ENCODE measurements at regions not wholly inside any gene's neighbourhood (a gene's known extent, or its start where the extent isn't known, plus 50 kb on each side); places are given as distances from the start of the nearest gene placed in this dataset.

GRCh38 chr20:57106030-57106682 lies 160.3 kb downstream of the BMP7 start:
- POLR2A ChIA-PET: no interaction called here
- CTCF ChIA-PET: no interaction called here

DNA sequence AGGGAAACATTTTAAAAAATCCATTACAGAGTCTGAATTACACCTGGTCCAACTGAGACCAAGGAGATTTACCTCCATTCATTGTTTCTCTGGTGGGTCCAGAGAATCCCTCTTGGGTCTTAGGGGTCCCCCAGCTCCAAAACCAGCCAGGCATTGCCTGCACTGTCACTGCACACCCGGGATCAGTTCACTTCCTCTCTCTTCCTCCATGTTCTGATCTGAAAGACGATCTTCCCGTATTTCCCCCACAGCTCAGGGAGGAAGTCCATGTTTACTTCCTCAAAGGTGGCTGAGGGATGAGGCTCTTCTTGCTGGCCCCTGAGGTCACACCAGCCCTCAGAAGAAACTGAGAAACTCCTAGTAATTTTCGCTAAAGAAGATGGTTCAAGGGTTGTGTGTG lies 159.7 kb downstream of the BMP7 start:
- CTCF ChIA-PET: no interaction called here

More at GRCh38 chr20:57106030-57106682, 160.3 kb downstream of the BMP7 start:
- TF ChIP-seq L3MBTL2 (conservative IDR thresholded peaks at IDR 0.05) (no peak), CTBP1 (IDR thresholded peaks at IDR 0.05; ENCODE audit: borderline replicate concordance) (no peak), FOXK2 (IDR thresholded peaks at IDR 0.05) (no peak), NFRKB (IDR thresholded peaks at IDR 0.05) (no peak), ARNT (IDR thresholded peaks at IDR 0.05) (no peak), BHLHE40 (IDR thresholded peaks at IDR 0.05; ENCODE audit: borderline replicate concordance) (no peak), HDGF (IDR thresholded peaks at IDR 0.05; ENCODE audit: borderline replicate concordance) (no peak), ZNF384 (IDR thresholded peaks at IDR 0.05) (no peak), SUZ12 (IDR thresholded peaks at IDR 0.05) (no peak), TARDBP (IDR thresholded peaks at IDR 0.05) (no peak), FOXM1 (IDR thresholded peaks at IDR 0.05; ENCODE audit: borderline replicate concordance) (no peak), SP1 (IDR thresholded peaks at IDR 0.05) (no peak)
- TF ChIP-seq, protein P1, sequence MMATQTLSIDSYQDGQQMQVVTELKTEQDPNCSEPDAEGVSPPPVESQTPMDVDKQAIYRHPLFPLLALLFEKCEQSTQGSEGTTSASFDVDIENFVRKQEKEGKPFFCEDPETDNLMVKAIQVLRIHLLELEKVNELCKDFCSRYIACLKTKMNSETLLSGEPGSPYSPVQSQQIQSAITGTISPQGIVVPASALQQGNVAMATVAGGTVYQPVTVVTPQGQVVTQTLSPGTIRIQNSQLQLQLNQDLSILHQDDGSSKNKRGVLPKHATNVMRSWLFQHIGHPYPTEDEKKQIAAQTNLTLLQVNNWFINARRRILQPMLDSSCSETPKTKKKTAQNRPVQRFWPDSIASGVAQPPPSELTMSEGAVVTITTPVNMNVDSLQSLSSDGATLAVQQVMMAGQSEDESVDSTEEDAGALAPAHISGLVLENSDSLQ (IDR thresholded peaks at IDR 0.05): no peak
- peak; percentile 56 for DNase-seq (ENCODE audit: extremely low spot score)

DNA sequence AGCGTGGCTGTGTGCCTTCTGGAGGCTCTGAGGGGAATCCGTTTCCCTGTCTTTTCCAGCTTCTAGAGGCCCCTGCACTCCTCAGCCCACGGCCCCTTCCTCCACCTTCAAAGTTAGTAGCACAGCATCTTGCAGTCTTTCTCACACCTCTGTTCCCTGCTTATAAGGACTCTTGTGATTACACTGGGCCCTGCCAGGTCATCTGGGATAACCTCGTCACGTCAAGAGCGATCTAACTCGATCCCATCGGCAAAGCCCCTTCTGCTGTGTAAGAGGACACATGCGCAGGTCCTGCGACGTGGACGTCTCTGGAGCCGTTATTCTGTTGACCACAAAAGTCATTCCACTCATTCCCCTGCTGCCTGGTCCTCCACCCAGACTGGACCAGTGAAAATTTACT lies 159.2 kb downstream of the BMP7 start:
- CTCF ChIA-PET: no interaction called here
- DNase-seq (ENCODE audit: extremely low spot score): no peak
- POLR2A ChIA-PET: no interaction called here
- TF ChIP-seq, protein P1 (IDR thresholded peaks at IDR 0.05): no peak
- no peak for TF ChIP-seq HDGF (IDR thresholded peaks at IDR 0.05; ENCODE audit: borderline replicate concordance)
- TF ChIP-seq FOXK2 (IDR thresholded peaks at IDR 0.05): no peak
- TF ChIP-seq ELF4 (IDR thresholded peaks at IDR 0.05): no peak
- no peak for TF ChIP-seq FOXM1 (IDR thresholded peaks at IDR 0.05; ENCODE audit: borderline replicate concordance)
- no peak for TF ChIP-seq L3MBTL2 (conservative IDR thresholded peaks at IDR 0.05)
- TF ChIP-seq FOXA1 (IDR thresholded peaks at IDR 0.05): no peak
- no peak for TF ChIP-seq TARDBP (IDR thresholded peaks at IDR 0.05)
- TF ChIP-seq ZNF384 (IDR thresholded peaks at IDR 0.05): no peak
- no peak for TF ChIP-seq LEF1 (IDR thresholded peaks at IDR 0.05; ENCODE audit: borderline replicate concordance)
- no peak for TF ChIP-seq BHLHE40 (IDR thresholded peaks at IDR 0.05; ENCODE audit: borderline replicate concordance)
- no peak for TF ChIP-seq CTBP1 (IDR thresholded peaks at IDR 0.05; ENCODE audit: borderline replicate concordance)
- no peak for TF ChIP-seq SUZ12 (IDR thresholded peaks at IDR 0.05)

More for the DNA sequence above, 159.7 kb downstream of the BMP7 start:
- POLR2A ChIA-PET: no interaction called here
- no peak for TF ChIP-seq BHLHE40 (IDR thresholded peaks at IDR 0.05; ENCODE audit: borderline replicate concordance)
- no peak for TF ChIP-seq L3MBTL2 (conservative IDR thresholded peaks at IDR 0.05)
- no peak for TF ChIP-seq FOXM1 (IDR thresholded peaks at IDR 0.05; ENCODE audit: borderline replicate concordance)
- no peak for TF ChIP-seq ARNT (IDR thresholded peaks at IDR 0.05)
- TF ChIP-seq, protein P1 (IDR thresholded peaks at IDR 0.05): no peak
- no peak for TF ChIP-seq LEF1 (IDR thresholded peaks at IDR 0.05; ENCODE audit: borderline replicate concordance)
- TF ChIP-seq FOXK2 (IDR thresholded peaks at IDR 0.05): no peak
- no peak for TF ChIP-seq SP1 (IDR thresholded peaks at IDR 0.05)
- no peak for TF ChIP-seq CTBP1 (IDR thresholded peaks at IDR 0.05; ENCODE audit: borderline replicate concordance)
- TF ChIP-seq HDGF (IDR thresholded peaks at IDR 0.05; ENCODE audit: borderline replicate concordance): no peak
- TF ChIP-seq TARDBP (IDR thresholded peaks at IDR 0.05): no peak
- no peak for TF ChIP-seq FOXA1 (IDR thresholded peaks at IDR 0.05)
- TF ChIP-seq SUZ12 (IDR thresholded peaks at IDR 0.05): no peak
- TF ChIP-seq NFRKB (IDR thresholded peaks at IDR 0.05): no peak
- DNase-seq (ENCODE audit: extremely low spot score): no peak

DNA sequence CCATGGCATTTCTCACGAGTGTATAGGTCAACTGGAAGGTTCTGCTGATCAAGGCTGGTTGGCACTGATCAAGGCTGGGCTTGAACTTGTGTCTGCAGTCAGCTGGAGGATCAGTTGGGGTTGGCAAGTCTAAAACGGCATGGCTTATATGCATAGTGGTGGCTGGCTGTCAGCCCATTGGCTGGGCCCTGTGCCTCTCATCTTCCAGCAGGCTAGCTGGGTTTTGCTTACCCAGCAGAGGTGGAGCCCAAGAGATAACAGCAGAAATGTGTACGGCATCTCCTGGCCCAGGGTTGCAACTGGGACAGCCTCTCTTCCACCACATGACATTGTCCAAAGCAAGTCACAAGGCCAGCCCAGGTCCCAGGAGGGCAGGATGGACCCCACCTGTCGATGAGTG lies 158.2 kb downstream of the BMP7 start:
- no peak for TF ChIP-seq FOXK2 (IDR thresholded peaks at IDR 0.05)
- TF ChIP-seq, protein P1 (IDR thresholded peaks at IDR 0.05): peak; percentile 27; the same call in 1 of the 2 replicates
- TF ChIP-seq SP1 (IDR thresholded peaks at IDR 0.05): no peak
- no peak for TF ChIP-seq NFRKB (IDR thresholded peaks at IDR 0.05)
- DNase-seq (ENCODE audit: extremely low spot score): no peak
- ChIA-PET POLR2A (no interaction called here), CTCF (no interaction called here)

DNA sequence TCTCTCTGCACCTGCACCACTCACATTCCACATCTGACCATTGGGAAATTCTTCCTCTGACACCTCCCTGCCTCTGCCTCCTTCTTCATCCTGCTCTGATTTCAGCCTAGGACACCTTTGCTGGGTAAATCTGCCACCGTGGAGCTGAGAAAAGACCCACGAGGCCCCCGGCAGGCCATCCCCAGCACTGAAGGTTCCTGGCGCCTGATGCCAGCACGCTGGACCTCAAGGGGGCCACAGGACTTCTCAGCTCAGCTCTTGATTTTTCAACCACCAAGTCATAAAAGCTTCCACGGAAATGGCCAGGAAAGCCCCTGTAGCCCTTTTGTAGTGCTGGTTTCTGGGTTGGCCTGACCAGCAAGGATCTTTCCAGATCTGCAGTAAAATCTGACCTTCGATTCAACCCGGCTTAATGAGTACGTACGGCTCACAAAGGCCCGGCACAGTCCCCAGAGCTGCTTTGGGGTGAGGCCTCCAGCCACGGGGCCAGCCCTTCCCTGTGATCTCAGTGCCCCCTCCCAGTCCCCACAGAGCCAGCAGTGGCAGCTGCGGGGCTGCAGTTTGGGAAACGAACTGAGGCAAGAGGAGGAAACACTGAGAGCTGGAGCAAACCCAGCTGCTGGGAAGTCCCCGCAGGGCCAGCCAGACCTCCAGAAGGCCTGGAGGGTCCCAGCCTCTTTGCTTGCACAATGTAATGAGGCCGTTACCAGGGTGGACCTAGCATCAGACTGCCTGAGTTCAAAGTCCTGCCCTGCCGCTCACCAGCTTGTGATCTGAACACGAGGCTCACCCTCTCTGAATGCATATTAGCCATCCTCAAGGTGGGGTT lies 157.5 kb downstream of the BMP7 start:
- ChIA-PET POLR2A (no interaction called here), CTCF (no interaction called here)
- no peak for TF ChIP-seq FOXA1 (IDR thresholded peaks at IDR 0.05)
- no peak for TF ChIP-seq LEF1 (IDR thresholded peaks at IDR 0.05; ENCODE audit: borderline replicate concordance)
- no peak for TF ChIP-seq NFRKB (IDR thresholded peaks at IDR 0.05)
- TF ChIP-seq HDGF (IDR thresholded peaks at IDR 0.05; ENCODE audit: borderline replicate concordance): no peak
- no peak for TF ChIP-seq ELF4 (IDR thresholded peaks at IDR 0.05)
- TF ChIP-seq L3MBTL2 (conservative IDR thresholded peaks at IDR 0.05): no peak
- no peak for TF ChIP-seq FOXK2 (IDR thresholded peaks at IDR 0.05)
- TF ChIP-seq, protein P1 (IDR thresholded peaks at IDR 0.05): no peak
- no peak for TF ChIP-seq SP1 (IDR thresholded peaks at IDR 0.05)
- no peak for TF ChIP-seq SUZ12 (IDR thresholded peaks at IDR 0.05)
- TF ChIP-seq ZNF384 (IDR thresholded peaks at IDR 0.05): no peak
- TF ChIP-seq TARDBP (IDR thresholded peaks at IDR 0.05): no peak
- TF ChIP-seq FOXM1 (IDR thresholded peaks at IDR 0.05; ENCODE audit: borderline replicate concordance): no peak
- TF ChIP-seq ARNT (IDR thresholded peaks at IDR 0.05): no peak
- TF ChIP-seq BHLHE40 (IDR thresholded peaks at IDR 0.05; ENCODE audit: borderline replicate concordance): no peak
- TF ChIP-seq CTBP1 (IDR thresholded peaks at IDR 0.05; ENCODE audit: borderline replicate concordance): no peak
- no peak for DNase-seq (ENCODE audit: extremely low spot score)

All from HEK293T (cell line).